Immature natural killer cell (primary cell): ENCODE measurements at regions not wholly inside any gene's neighbourhood (a gene's known extent, or its start where the extent isn't known, plus 50 kb on each side); places are given as distances from the start of the nearest gene placed in this dataset.

Experiments used
- DNase-seq, 3 donors: peaks; one replicate each; pipeline ENCODE4 v3.0.0; 2022; ENCODE audit warnings: mixed read lengths in 1 of 3
- H3K27ac Mint-ChIP-seq, 6 donors: one replicate each; pipeline ENCODE4 v1.8.0; 2020; ENCODE audit warnings: mixed read lengths in 6 of 6, mild to moderate bottlenecking in 5 of 6, inconsistent platforms in 4 of 6, moderate library complexity in 3 of 6
- H3K27me3 Mint-ChIP-seq, 3 donors: one replicate each; pipeline ENCODE4 v1.8.0; 2020 to 2021; ENCODE audit warnings: low read depth in 3 of 3, mild to moderate bottlenecking in 3 of 3, mixed read lengths in 3 of 3, moderate library complexity in 3 of 3, inconsistent platforms in 1 of 3
- H3K36me3 Mint-ChIP-seq, 3 donors: one replicate each; pipeline ENCODE4 v1.8.0; 2020; ENCODE audit warnings: mixed read lengths in 3 of 3, inconsistent platforms in 2 of 3, mild to moderate bottlenecking in 2 of 3
- H3K4me1 Mint-ChIP-seq, 2 donors: one replicate each; pipeline ENCODE4 v1.8.0; 2020; ENCODE audit warnings: inconsistent platforms in 2 of 2, mild to moderate bottlenecking in 2 of 2, mixed read lengths in 2 of 2, moderate library complexity in 1 of 2
- H3K4me3 Mint-ChIP-seq, 5 donors: one replicate each; pipeline ENCODE4 v1.8.0; 2020; ENCODE audit warnings: mild to moderate bottlenecking in 5 of 5, mixed read lengths in 5 of 5, inconsistent platforms in 3 of 5, moderate library complexity in 3 of 5
- H3K9me3 Mint-ChIP-seq, 6 donors: one replicate each; pipeline ENCODE4 v1.8.0; 2020; ENCODE audit warnings: mild to moderate bottlenecking in 6 of 6, mixed read lengths in 6 of 6, inconsistent platforms in 4 of 6, moderate library complexity in 3 of 6

GRCh38 chr2:126778561-126779501 is 119.9 kb upstream of the TEX51 start:
- Mint-ChIP-seq H3K27ac (no peak overlapping the region), H3K27me3 (peaks cover 7 to 13% (median 11%) of the 10 kb centered on the region in 3 donors), H3K4me1 (peaks cover 13 to 19% of the 10 kb centered on the region in 2 donors), H3K36me3 (no peaks in the 10 kb centered on the region), H3K9me3 (no peaks in the 10 kb centered on the region), H3K4me3 (peak overlapping the region in 2 of 5 donors; percentile 39 to 97)
- no peak for DNase-seq

DNA sequence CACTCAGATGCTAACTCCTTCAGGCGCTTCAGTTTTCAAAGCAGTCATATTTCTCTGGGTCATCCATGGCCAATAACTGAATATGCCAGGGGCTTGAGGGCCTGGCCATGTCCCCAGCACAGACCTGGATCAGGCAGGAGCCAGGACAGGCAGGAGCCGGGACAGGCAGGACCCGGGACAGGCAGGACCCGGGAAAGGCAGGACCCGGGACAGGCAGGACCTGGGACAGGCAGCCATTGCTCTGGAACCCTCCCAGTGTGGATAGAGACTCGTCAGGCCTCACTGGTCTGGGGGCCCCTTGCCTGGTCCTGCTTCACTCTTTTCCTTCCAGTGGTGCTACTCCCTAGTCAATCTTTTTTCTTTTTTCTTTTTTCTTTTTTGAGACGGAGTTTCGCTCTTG is 117.5 kb upstream of the TEX51 start:
- peaks cover 5 to 7% of the 10 kb centered on the region in 2 donors for H3K4me1 Mint-ChIP-seq
- peaks cover 7 to 9% (median 8%) of the 10 kb centered on the region in 3 donors for H3K27me3 Mint-ChIP-seq
- no peaks in the 10 kb centered on the region for H3K9me3 Mint-ChIP-seq
- no peaks in the 10 kb centered on the region for H3K36me3 Mint-ChIP-seq
- no peak overlapping the region for H3K27ac Mint-ChIP-seq
- DNase-seq, result no peak
- no peak overlapping the region for H3K4me3 Mint-ChIP-seq

DNA sequence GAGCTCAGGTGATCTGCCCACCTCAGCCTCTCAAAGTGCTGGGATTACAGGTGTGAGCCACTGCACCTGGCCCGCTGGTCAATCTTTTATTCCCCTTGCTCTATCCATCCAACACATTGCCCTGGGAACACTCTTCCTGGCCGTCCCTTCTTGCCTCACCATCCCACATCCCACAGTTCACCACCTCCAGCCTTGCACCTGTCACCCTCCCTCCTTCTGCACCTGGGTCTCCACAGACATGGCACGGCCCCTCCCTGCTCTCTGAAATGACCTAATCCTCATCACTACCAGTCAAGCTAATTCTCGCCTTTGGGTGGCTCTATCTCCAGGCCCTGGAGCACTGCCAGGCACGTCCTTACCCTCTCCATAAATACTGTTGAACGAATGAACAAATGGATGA is 116.9 kb upstream of the TEX51 start:
- H3K4me3 Mint-ChIP-seq, result no peak overlapping the region
- H3K9me3 Mint-ChIP-seq, result no peaks in the 10 kb centered on the region
- no peak for DNase-seq
- peaks cover 6 to 9% (median 7%) of the 10 kb centered on the region in 3 donors for H3K27me3 Mint-ChIP-seq
- H3K27ac Mint-ChIP-seq, result no peak overlapping the region
- H3K36me3 Mint-ChIP-seq, result no peaks in the 10 kb centered on the region
- H3K4me1 Mint-ChIP-seq, result peaks cover 4 to 5% of the 10 kb centered on the region in 2 donors

DNA sequence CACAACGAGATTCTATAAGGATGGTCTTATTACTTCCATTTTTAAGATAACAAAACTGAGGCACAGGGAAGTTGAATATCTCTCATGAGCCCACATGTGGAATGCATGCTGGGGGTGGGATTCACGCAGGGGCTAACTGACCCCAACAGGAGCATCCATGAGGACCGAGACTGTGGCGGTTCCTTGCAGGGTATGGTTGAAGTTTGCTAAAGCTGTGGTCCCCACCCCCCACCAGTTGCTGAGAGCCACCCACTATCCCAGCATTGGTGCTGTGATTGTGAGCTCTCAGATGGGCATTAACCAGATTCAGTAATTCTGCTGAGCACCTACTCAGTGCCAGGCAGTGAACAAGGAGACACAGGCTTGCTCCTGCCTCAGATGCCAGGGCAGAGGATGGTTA is 116.0 kb upstream of the TEX51 start:
- no peak overlapping the region for H3K4me3 Mint-ChIP-seq
- no peaks in the 10 kb centered on the region for H3K9me3 Mint-ChIP-seq
- no peaks in the 10 kb centered on the region for H3K36me3 Mint-ChIP-seq
- peaks cover 6 to 7% (median 6%) of the 10 kb centered on the region in 3 donors for H3K27me3 Mint-ChIP-seq
- H3K4me1 Mint-ChIP-seq, result peaks cover 0 to under 1% of the 10 kb centered on the region in 2 donors
- no peak overlapping the region for H3K27ac Mint-ChIP-seq
- DNase-seq, result no peak

DNA sequence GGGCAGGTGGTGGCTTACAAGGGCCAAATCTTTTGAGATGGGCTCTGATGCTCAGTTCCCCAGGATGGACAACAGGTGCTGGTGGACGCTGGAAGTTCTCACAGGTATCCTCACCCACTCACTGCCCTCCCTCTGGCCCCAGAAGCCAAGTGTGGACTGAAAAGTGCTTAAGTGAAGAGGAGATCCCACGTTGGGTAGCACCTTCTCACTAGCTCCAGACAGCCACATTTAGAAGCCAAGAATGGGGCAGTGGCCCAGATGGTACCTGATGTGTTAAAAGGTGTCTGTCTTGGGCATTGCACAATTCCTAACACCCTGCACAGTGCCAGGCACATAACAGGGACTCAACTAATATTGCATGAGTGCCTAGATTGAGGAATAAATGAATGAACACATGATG is 115.3 kb upstream of the TEX51 start:
- no peak overlapping the region for H3K4me3 Mint-ChIP-seq
- no peaks in the 10 kb centered on the region for H3K36me3 Mint-ChIP-seq
- peaks cover 5 to 7% (median 6%) of the 10 kb centered on the region in 3 donors for H3K27me3 Mint-ChIP-seq
- DNase-seq, result no peak
- no peak overlapping the region for H3K27ac Mint-ChIP-seq
- no peaks in the 10 kb centered on the region for H3K4me1 Mint-ChIP-seq
- H3K9me3 Mint-ChIP-seq, result no peaks in the 10 kb centered on the region

DNA sequence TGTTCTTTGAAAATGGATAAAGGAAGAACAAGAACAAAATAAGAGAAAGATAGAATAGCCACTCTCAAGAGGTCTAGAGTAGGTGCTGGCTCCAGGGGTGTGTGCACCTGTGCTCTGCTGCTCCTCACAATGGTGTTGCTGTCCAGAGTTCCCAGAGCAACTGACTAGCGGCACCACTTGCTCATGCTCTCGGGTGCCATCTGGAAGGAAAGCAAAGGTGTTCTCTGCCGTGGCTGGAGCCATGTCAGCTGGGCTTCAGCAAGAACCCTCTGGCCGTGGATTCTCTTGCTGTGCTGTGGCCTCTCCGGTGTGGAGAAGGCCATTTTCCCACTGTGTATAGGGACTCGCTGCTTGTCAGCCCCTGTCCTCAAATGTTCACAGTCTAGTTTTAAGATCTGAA is 114.6 kb upstream of the TEX51 start:
- peaks cover 5 to 6% (median 6%) of the 10 kb centered on the region in 3 donors for H3K27me3 Mint-ChIP-seq
- H3K27ac Mint-ChIP-seq, result no peak overlapping the region
- H3K4me3 Mint-ChIP-seq, result no peak overlapping the region
- no peaks in the 10 kb centered on the region for H3K36me3 Mint-ChIP-seq
- DNase-seq, result no peak
- no peaks in the 10 kb centered on the region for H3K4me1 Mint-ChIP-seq
- H3K9me3 Mint-ChIP-seq, result no peaks in the 10 kb centered on the region

DNA sequence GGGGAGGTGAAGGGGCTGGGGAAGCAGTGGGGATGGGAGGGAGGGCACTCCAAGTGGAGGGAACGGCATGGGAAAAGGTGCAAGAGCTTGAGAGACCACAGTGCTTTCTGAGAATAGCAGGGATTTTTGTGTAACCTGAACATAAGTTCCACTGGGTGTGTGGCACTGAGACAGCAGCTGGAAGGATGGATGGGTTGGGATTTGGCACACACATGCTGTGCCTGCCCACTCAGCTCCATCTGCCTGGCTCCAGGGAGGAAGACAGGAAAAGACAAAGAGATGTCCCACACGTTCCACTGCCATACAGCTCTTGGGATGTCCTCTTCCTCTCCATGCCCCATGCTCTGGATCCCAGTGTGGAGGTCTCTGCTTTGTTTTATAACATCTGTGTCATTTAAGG is 114.1 kb upstream of the TEX51 start:
- DNase-seq, result no peak
- no peaks in the 10 kb centered on the region for H3K4me1 Mint-ChIP-seq
- H3K9me3 Mint-ChIP-seq, result no peaks in the 10 kb centered on the region
- H3K4me3 Mint-ChIP-seq, result no peak overlapping the region
- no peaks in the 10 kb centered on the region for H3K36me3 Mint-ChIP-seq
- H3K27ac Mint-ChIP-seq, result no peak overlapping the region
- H3K27me3 Mint-ChIP-seq, result peaks cover 4 to 6% (median 5%) of the 10 kb centered on the region in 3 donors

GRCh38 chr2:126785236-126785635 is 113.5 kb upstream of the TEX51 start:
- no peaks in the 10 kb centered on the region for H3K9me3 Mint-ChIP-seq
- no peak overlapping the region for H3K27ac Mint-ChIP-seq
- peaks cover 4 to 6% (median 4%) of the 10 kb centered on the region in 3 donors for H3K27me3 Mint-ChIP-seq
- no peaks in the 10 kb centered on the region for H3K36me3 Mint-ChIP-seq
- H3K4me3 Mint-ChIP-seq, result no peak overlapping the region
- no peak for DNase-seq
- no peaks in the 10 kb centered on the region for H3K4me1 Mint-ChIP-seq

- no peaks in the 10 kb centered on the region for H3K36me3 Mint-ChIP-seq
- DNase-seq, result no peak
- no peak overlapping the region for H3K27ac Mint-ChIP-seq
- no peaks in the 10 kb centered on the region for H3K9me3 Mint-ChIP-seq
- H3K4me1 Mint-ChIP-seq, result no peaks in the 10 kb centered on the region
- no peak overlapping the region for H3K4me3 Mint-ChIP-seq
- peaks cover 1 to 6% (median 4%) of the 10 kb centered on the region in 3 donors for H3K27me3 Mint-ChIP-seq
Measured at GRCh38 chr2:126785862-126786261, 112.8 kb upstream of the TEX51 start.

DNA sequence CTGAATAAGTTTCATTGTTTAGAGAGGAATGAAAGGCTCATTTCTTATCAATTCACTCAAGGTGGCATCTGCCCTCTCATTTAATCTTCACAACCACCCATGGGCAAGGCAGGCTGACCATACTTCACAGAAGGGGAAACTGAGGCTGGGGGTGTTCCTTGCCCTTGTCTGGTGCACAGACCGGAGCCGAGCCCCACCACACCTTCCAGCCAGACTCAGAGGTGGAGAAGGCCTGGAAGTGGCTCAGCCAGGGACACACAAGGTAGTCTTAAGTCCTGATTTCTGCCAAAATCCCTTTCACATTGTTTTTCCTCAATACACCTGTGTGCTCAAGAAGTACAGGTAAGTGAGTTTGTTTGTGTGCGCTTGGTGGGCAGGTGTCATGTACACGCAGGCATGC is 111.9 kb upstream of the TEX51 start:
- H3K4me1 Mint-ChIP-seq, result no peaks in the 10 kb centered on the region
- no peak overlapping the region for H3K27ac Mint-ChIP-seq
- H3K9me3 Mint-ChIP-seq, result no peaks in the 10 kb centered on the region
- no peaks in the 10 kb centered on the region for H3K36me3 Mint-ChIP-seq
- no peak overlapping the region for H3K4me3 Mint-ChIP-seq
- no peak for DNase-seq
- peaks cover 1 to 6% (median 4%) of the 10 kb centered on the region in 3 donors for H3K27me3 Mint-ChIP-seq

GRCh38 chr2:126787289-126787688 is 111.4 kb upstream of the TEX51 start:
- H3K27ac Mint-ChIP-seq, result no peak overlapping the region
- H3K9me3 Mint-ChIP-seq, result no peaks in the 10 kb centered on the region
- no peaks in the 10 kb centered on the region for H3K4me1 Mint-ChIP-seq
- no peak overlapping the region for H3K4me3 Mint-ChIP-seq
- no peak for DNase-seq
- H3K36me3 Mint-ChIP-seq, result no peaks in the 10 kb centered on the region
- peaks cover 1 to 4% (median 4%) of the 10 kb centered on the region in 3 donors for H3K27me3 Mint-ChIP-seq

GRCh38 chr2:126788113-126788512 is 110.6 kb upstream of the TEX51 start:
- no peaks in the 10 kb centered on the region for H3K4me1 Mint-ChIP-seq
- no peaks in the 10 kb centered on the region for H3K9me3 Mint-ChIP-seq
- H3K27me3 Mint-ChIP-seq, result peaks cover 0 to 5% (median 4%) of the 10 kb centered on the region in 3 donors
- no peak overlapping the region for H3K27ac Mint-ChIP-seq
- DNase-seq, result no peak
- no peaks in the 10 kb centered on the region for H3K36me3 Mint-ChIP-seq
- no peak overlapping the region for H3K4me3 Mint-ChIP-seq

GRCh38 chr2:126788652-126789051 is 110.0 kb upstream of the TEX51 start:
- DNase-seq, result no peak
- H3K4me3 Mint-ChIP-seq, result no peak overlapping the region
- no peaks in the 10 kb centered on the region for H3K36me3 Mint-ChIP-seq
- no peak overlapping the region for H3K27ac Mint-ChIP-seq
- no peaks in the 10 kb centered on the region for H3K4me1 Mint-ChIP-seq
- no peaks in the 10 kb centered on the region for H3K9me3 Mint-ChIP-seq
- peaks cover 0 to 4% (median 4%) of the 10 kb centered on the region in 3 donors for H3K27me3 Mint-ChIP-seq

GRCh38 chr2:126790987-126791780 is 107.5 kb upstream of the TEX51 start:
- H3K27ac Mint-ChIP-seq, result no peak overlapping the region
- H3K9me3 Mint-ChIP-seq, result no peaks in the 10 kb centered on the region
- no peak for DNase-seq
- H3K4me3 Mint-ChIP-seq, result no peak overlapping the region
- H3K4me1 Mint-ChIP-seq, result no peaks in the 10 kb centered on the region
- no peaks in the 10 kb centered on the region for H3K36me3 Mint-ChIP-seq
- H3K27me3 Mint-ChIP-seq, result peaks cover 0 to 2% (median 2%) of the 10 kb centered on the region in 3 donors
